Transverse colon (tissue), 4 donors: ENCODE measurements at regions not wholly inside any gene's neighbourhood (a gene's known extent, or its start where the extent isn't known, plus 50 kb on each side); places are given as distances from the start of the nearest gene placed in this dataset.

Experiments used
- CTCF ChIP-seq, 5 experiments: fragments of 200-600 bp in 3 of 5; fragments of 450-650 bp in 2 of 5; sonication (generic) in 3 of 5; IDR thresholded peaks; 1 replicate in 2 of 5; 2 replicates in 3 of 5; pipeline ENCODE4 v1.5.1; 2016 to 2017; ENCODE audit warnings: antibody characterized with exemption in 5 of 5, inconsistent platforms in 3 of 5, mild to moderate bottlenecking in 2 of 5, moderate library complexity in 1 of 5
- POLR2A ChIP-seq: fragments of 450-650 bp; IDR thresholded peaks from one replicate; pipeline ENCODE4 v1.6.1; 2016; ENCODE audit warnings: antibody characterized with exemption, mild to moderate bottlenecking, moderate library complexity
- POLR2AphosphoS5 ChIP-seq, 3 donors: sonication (generic); formaldehyde crosslinking; IDR thresholded peaks; one replicate each; pipeline ENCODE4 v1.6.1; 2016; ENCODE audit warnings: antibody characterized with exemption in 3 of 3

DNA sequence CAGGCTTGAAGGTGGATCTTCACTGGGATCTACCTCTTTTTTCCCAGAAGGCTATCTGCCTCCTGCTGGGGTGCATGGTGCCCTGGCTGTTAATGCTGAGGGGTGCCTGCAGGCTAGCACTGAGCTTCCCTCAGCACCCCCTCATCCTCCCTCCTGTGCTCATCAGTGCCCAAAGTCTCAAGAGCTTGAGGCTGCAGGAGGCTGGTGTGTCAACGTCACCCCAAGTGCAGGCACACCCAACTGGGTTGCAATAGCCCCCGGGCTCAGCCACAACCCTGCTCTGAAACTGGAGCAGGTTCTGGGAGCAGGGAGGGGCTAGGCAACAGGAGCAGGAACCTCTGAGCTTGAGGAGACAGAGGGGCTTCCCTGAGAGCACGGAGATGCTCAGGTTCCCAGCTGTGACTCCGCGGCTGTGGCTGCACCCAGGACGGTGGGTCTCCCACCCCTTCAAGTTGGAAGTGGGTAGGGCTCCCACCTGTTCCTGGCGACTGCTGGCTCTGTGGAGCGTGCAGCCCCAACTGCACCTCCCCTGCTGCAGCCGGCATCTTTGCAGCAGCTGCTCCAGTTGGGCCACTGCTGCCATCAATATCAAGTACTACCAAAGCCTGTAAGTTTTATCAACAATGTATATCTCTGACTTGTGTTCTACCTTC lies 1266.6 kb upstream of the C9orf72 start:
- no peak for TF ChIP-seq CTCF (IDR thresholded peaks at IDR 0.05)
- no peak for TF ChIP-seq POLR2AphosphoS5 (IDR thresholded peaks at IDR 0.05)
- TF ChIP-seq POLR2A: no peak
